ENCODE measurements at regions not wholly inside any gene's neighbourhood (a gene's known extent, or its start where the extent isn't known, plus 50 kb on each side); places are given as distances from the start of the nearest gene placed in this dataset.

- DNase-seq (no peak), ATAC-seq (peak; percentile 21)
- no peak overlapping the region for H3K4me3 ChIP-seq
- no peaks in the 10 kb centered on the region for H3K4me1 ChIP-seq
- 16 to 24% methylated on average over 4 of the region's 4 CpGs for WGBS, 2 donors
- H3K27ac ChIP-seq = peak overlapping the region in 1 of 4 donors; percentile 22
- intact Hi-C loops (cut with DNase I) = no loop called here
- no peaks in the 10 kb centered on the region for H3K9me3 ChIP-seq
- TF ChIP-seq CTCF (IDR thresholded peaks at IDR 0.05) (no peak), POLR2A (IDR thresholded peaks at IDR 0.05) (no peak)
- H3K27me3 ChIP-seq = no peaks in the 10 kb centered on the region
- no peaks in the 10 kb centered on the region for H3K36me3 ChIP-seq (replicated peaks in 1 of 2; ENCODE audit: insufficient read depth in 1 of 2, low read depth in 2 of 2)
Observed at GRCh38 chr4:181938631-181939030, 304.6 kb upstream of the TENM3 start.

DNA sequence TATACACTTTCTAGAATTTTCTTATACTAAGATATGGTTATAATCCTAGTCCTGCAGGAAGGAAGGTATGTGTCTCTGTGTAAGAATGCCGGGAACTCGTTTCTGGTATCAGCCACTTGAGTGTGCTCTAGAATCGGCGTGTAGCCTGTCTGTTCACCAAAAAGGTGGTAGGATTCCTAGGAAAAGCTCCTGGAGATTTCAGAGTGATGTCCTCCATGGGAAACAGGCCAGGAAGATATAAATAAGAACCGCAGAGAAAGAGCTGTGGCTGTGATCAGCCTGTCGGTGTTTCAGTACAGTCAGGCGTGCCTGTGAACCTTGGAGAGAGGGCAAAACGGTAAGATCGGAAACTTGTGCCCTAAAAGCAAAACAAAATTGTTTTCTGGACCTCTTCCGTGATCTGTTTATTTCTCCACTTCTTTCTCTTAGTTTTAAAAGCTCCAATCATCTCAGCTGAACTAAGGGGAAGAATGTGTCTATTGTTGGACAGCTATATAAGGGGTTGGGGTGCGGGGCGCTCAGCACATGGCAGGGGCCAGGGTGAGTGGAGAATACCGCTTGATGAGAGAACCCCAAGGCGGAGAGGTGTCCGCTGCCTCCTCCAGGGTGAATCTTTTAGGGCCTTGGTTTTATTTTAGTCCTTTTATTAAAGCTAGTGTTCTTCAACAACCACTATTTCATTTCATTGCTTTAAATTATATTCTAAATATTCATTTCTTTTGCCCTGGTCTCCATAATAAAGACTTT is 303.8 kb upstream of the TENM3 start:
- WGBS, 2 donors = 54 to 59% methylated on average over 15 of the region's 15 CpGs
- no peak overlapping the region for H3K4me3 ChIP-seq
- no peaks in the 10 kb centered on the region for H3K4me1 ChIP-seq
- TF ChIP-seq CTCF (IDR thresholded peaks at IDR 0.05) (no peak), POLR2A (IDR thresholded peaks at IDR 0.05) (no peak)
- no peaks in the 10 kb centered on the region for H3K36me3 ChIP-seq (replicated peaks in 1 of 2; ENCODE audit: insufficient read depth in 1 of 2, low read depth in 2 of 2)
- no peaks in the 10 kb centered on the region for H3K27me3 ChIP-seq
- H3K27ac ChIP-seq = peak overlapping the region in 3 of 4 donors; percentile 43 to 44 (median 44)
- DNase-seq = no peak
- H3K9me3 ChIP-seq = no peaks in the 10 kb centered on the region
- no peak for ATAC-seq
- intact Hi-C loops (cut with DNase I) = no loop called here

DNA sequence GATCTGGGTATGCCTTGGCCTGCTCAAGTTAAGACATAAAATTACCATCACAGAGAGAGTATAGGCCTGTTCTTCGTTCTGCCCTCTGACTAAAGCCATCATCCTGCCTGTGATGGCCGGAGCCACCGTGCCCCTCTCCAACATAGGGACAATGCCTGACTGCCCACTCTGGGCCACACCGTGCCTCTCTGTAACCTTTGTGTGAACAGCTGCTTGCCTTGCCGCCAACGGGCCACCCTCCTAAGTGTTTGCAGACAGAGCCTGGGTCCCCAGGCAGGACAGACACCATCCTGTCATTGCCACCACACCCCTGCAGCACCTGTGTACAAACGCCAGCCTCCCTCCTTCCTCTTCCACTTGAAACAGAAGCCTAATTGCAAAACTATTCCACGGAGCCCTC is 298.7 kb upstream of the TENM3 start:
- Histone ChIP-seq H3K36me3 (replicated peaks in 1 of 2; ENCODE audit: insufficient read depth in 1 of 2, low read depth in 2 of 2) (no peaks in the 10 kb centered on the region), H3K9me3 (no peaks in the 10 kb centered on the region), H3K4me3 (no peak overlapping the region), H3K27ac (no peak overlapping the region), H3K4me1 (no peaks in the 10 kb centered on the region), H3K27me3 (no peaks in the 10 kb centered on the region)
- DNase-seq = no peak
- 63 to 66% methylated on average over 8 of the region's 8 CpGs for WGBS, 2 donors
- ATAC-seq = no peak
- TF ChIP-seq CTCF (IDR thresholded peaks at IDR 0.05) (no peak), POLR2A (IDR thresholded peaks at IDR 0.05) (no peak)
- intact Hi-C loops (cut with DNase I) = no loop called here

DNA sequence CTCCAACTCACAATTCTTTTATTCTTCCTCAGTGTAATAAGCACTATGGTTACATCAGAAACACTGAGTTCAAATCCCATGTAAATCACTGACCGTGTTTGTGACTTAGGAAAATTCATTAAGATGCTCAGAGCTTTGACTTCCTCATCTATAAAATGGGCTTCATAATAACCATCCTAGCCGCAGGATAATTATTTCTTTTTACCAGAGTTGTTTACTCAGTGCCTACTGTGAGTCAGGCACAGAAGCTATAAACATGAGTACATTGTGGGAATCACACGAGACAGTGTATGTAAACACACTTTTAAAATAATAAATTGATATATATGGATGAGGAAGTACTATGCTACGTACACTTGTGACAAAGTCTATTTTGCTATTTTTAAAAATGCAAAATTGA is 296.3 kb upstream of the TENM3 start:
- Histone ChIP-seq H3K4me1 (no peaks in the 10 kb centered on the region), H3K9me3 (no peaks in the 10 kb centered on the region), H3K36me3 (replicated peaks in 1 of 2; ENCODE audit: insufficient read depth in 1 of 2, low read depth in 2 of 2) (no peaks in the 10 kb centered on the region), H3K4me3 (no peak overlapping the region), H3K27ac (no peak overlapping the region), H3K27me3 (no peaks in the 10 kb centered on the region)
- no peak for DNase-seq
- no peak for ATAC-seq
- intact Hi-C loops (cut with DNase I) = no loop called here
- WGBS, 2 donors = 67 to 68% methylated on average over 4 of the region's 4 CpGs
- TF ChIP-seq POLR2A (IDR thresholded peaks at IDR 0.05) (no peak), CTCF (IDR thresholded peaks at IDR 0.05) (no peak)

- intact Hi-C loops (cut with DNase I) = no loop called here
- no peaks in the 10 kb centered on the region for H3K27me3 ChIP-seq
- TF ChIP-seq POLR2A (IDR thresholded peaks at IDR 0.05) (no peak), CTCF (IDR thresholded peaks at IDR 0.05) (no peak)
- H3K9me3 ChIP-seq = no peaks in the 10 kb centered on the region
- H3K27ac ChIP-seq = no peak overlapping the region
- DNase-seq (no peak), ATAC-seq (no peak)
- no peak overlapping the region for H3K4me3 ChIP-seq
- H3K36me3 ChIP-seq (replicated peaks in 1 of 2; ENCODE audit: insufficient read depth in 1 of 2, low read depth in 2 of 2) = no peaks in the 10 kb centered on the region
- 45 to 50% methylated on average over 3 of the region's 3 CpGs for WGBS, 2 donors
- no peaks in the 10 kb centered on the region for H3K4me1 ChIP-seq
Observed at GRCh38 chr4:181948839-181949382, 294.3 kb upstream of the TENM3 start.
